Activated CD8-positive, alpha-beta memory T cell treated with anti-CD3 and anti-CD28 coated beads, Interleukin-2, amount 50 U/mL, for 24 hours (primary cell): ENCODE measurements at regions not wholly inside any gene's neighbourhood (a gene's known extent, or its start where the extent isn't known, plus 50 kb on each side); places are given as distances from the start of the nearest gene placed in this dataset.

Source experiments
- DNase-seq: peaks from one replicate; pipeline ENCODE4 v3.0.0-alpha.2; 2020; ENCODE audit errors: extremely low read depth

DNA sequence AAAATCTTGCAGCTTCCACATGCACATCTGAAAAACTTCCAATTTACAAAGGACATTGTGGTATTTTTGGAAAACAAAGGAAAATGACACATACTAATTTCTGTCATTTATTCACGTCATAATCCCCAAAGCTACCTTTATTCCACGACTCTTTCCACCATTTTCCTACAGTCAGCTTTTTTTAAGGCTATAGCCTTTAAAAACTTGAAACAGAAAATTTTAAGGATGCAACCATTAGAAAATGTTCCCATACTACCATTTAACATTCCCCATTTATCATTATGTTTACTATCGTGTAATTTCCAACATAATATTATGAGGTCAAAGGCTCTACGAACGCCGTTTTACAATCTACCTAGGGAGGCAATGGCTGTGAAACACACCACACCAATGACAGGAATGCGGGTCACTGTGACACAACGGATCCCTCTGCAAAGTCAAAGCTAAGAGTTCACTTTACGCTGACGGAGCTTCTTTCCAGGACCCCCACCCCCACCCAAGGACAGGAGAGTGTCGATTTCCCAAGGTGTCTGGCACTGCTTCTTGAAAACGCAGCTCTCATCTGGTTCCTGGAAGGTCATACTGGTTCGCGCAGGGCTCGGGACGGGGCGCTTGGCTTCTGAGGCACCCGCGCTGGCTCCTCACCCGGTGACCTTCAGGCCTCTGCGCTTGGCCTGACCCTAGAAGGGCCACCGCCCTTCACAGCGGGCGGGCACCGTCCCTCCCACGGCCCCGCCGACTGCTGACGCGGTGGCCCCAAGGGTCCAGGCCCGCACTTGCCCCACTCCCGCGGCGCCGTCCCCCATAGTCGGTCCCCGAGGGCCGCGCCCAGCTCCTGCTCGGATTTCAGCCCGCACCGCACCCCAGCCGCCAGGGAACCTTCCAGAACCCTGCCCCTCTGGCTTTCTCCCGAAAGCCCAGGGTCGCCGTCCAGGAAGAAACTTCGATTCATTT lies 50.5 kb upstream of the ATF3 start:
- DNase-seq, result no peak

DNA sequence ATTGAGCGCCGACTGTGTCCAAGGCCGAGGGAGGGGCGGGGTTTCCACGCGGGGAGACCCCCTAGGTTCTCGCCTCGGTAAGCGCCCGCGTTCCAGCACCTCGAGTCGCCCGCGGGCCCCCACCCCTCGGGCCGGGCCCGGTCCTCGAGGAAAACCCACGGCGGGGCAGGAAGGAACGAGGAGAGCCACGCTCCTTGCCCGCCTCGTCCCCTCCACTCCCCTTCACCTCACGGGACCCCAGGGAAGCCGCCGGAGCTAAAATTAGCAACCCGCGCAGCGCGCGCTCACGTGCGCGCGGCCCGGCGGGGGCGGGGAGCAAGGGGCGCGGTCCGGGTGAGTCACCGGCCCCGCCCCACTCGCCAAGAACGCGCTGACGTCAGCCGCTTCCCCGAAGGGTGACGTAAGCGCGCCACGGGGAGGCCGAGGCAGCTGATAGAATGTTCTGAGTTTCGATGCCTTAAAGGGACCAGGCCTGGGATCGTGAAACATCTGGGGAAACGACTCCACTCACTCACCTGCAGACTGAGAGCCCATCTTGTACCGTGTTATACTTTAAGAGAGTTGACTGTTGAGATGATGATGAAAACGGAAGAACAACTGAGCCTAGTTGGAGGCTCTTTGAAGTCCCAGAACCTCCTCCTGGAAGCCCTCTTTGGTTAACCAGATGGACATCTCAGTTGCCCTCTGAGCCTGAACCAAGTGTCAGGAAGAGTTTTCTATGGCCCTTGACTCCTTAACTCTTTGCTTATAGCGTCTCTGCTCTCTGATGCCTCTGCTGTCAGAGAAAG lies 49.7 kb upstream of the ATF3 start:
- peak; percentile 63 for DNase-seq
